ENCODE measurements at regions not wholly inside any gene's neighbourhood (a gene's known extent, or its start where the extent isn't known, plus 50 kb on each side); places are given as distances from the start of the nearest gene placed in this dataset.

- no peaks in the 10 kb centered on the region for H3K9me3 ChIP-seq (ENCODE audit: control insufficient read depth in 1 of 2, insufficient read depth in 1 of 2, low read length in 2 of 2)
- H3K4me3 ChIP-seq (ENCODE audit: low read length) = no peak overlapping the region
- Mint-ChIP-seq H3K36me3 (ENCODE audit: low read depth) (no peaks in the 10 kb centered on the region), H3K4me1 (ENCODE audit: low read depth) (no peaks in the 10 kb centered on the region), H3K27me3 (no peaks in the 10 kb centered on the region), H3K4me3 (no peak overlapping the region), H3K27ac (no peak overlapping the region), H3K9me3 (peaks cover 6% of the 10 kb centered on the region)
- no peak overlapping the region for H3K27ac ChIP-seq (ENCODE audit: low read depth in 1 of 2, low read length in 2 of 2)
- TF ChIP-seq, protein P1, sequence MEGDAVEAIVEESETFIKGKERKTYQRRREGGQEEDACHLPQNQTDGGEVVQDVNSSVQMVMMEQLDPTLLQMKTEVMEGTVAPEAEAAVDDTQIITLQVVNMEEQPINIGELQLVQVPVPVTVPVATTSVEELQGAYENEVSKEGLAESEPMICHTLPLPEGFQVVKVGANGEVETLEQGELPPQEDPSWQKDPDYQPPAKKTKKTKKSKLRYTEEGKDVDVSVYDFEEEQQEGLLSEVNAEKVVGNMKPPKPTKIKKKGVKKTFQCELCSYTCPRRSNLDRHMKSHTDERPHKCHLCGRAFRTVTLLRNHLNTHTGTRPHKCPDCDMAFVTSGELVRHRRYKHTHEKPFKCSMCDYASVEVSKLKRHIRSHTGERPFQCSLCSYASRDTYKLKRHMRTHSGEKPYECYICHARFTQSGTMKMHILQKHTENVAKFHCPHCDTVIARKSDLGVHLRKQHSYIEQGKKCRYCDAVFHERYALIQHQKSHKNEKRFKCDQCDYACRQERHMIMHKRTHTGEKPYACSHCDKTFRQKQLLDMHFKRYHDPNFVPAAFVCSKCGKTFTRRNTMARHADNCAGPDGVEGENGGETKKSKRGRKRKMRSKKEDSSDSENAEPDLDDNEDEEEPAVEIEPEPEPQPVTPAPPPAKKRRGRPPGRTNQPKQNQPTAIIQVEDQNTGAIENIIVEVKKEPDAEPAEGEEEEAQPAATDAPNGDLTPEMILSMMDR (IDR thresholded peaks at IDR 0.05) = no peak
- DNase-seq (no peak), ATAC-seq (ENCODE audit: poor library complexity) (no peak)
- no peaks in the 10 kb centered on the region for H3K4me1 ChIP-seq (ENCODE audit: insufficient read depth, low read length)
- no peaks in the 10 kb centered on the region for H3K36me3 ChIP-seq (ENCODE audit: insufficient read depth, low read length)
- ChIA-PET POLR2A (no interaction called here), CTCF (no interaction called here)
- H3K27me3 ChIP-seq (ENCODE audit: control insufficient read depth in 1 of 2, insufficient read depth in 2 of 2, low read length in 2 of 2) = no peaks in the 10 kb centered on the region
- intact Hi-C loops (cut with DNase I, micrococcal nuclease) = no loop called here
These were observed 381.9 kb upstream of the SEMA3C start for GRCh38 chr7:81300753-81301152.

DNA sequence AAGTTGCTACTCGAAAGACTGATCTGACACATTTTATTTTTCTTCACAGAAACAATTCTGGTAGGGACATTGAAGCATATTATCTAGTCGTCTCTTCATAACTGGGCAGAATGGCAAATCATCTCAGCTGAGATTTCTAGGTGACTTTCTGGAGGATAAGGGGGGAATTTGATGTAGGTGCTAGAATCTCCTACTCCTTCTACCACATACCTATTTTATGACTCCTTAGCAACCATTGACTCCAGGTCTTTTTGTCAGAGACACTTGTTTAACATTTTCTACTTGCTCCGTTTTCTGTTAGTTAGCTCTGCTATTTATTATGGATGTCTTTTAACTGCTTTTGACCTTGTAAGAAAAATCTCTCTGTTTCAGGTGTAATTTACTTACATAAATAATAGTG, 380.9 kb upstream of the SEMA3C start:
- CTCF ChIA-PET = no interaction called here
- Histone ChIP-seq H3K4me3 (ENCODE audit: low read length) (no peak overlapping the region), H3K4me1 (ENCODE audit: insufficient read depth, low read length) (no peaks in the 10 kb centered on the region), H3K9me3 (ENCODE audit: control insufficient read depth in 1 of 2, insufficient read depth in 1 of 2, low read length in 2 of 2) (peaks cover 0 to 7% of the 10 kb centered on the region in 2 experiments), H3K27me3 (ENCODE audit: control insufficient read depth in 1 of 2, insufficient read depth in 2 of 2, low read length in 2 of 2) (no peaks in the 10 kb centered on the region), H3K27ac (ENCODE audit: low read depth in 1 of 2, low read length in 2 of 2) (no peak overlapping the region), H3K36me3 (ENCODE audit: insufficient read depth, low read length) (no peaks in the 10 kb centered on the region)
- H3K36me3 Mint-ChIP-seq (ENCODE audit: low read depth) = no peaks in the 10 kb centered on the region
- H3K27ac Mint-ChIP-seq = no peak overlapping the region
- POLR2A ChIA-PET = no interaction called here
- H3K27me3 Mint-ChIP-seq = no peaks in the 10 kb centered on the region
- DNase-seq (no peak), ATAC-seq (ENCODE audit: poor library complexity) (no peak)
- H3K4me3 Mint-ChIP-seq = no peak overlapping the region
- intact Hi-C loops (cut with DNase I, micrococcal nuclease) = no loop called here
- H3K4me1 Mint-ChIP-seq (ENCODE audit: low read depth) = no peaks in the 10 kb centered on the region
- H3K9me3 Mint-ChIP-seq = peaks cover 6% of the 10 kb centered on the region
- TF ChIP-seq, protein P1 (IDR thresholded peaks at IDR 0.05) = no peak

DNA sequence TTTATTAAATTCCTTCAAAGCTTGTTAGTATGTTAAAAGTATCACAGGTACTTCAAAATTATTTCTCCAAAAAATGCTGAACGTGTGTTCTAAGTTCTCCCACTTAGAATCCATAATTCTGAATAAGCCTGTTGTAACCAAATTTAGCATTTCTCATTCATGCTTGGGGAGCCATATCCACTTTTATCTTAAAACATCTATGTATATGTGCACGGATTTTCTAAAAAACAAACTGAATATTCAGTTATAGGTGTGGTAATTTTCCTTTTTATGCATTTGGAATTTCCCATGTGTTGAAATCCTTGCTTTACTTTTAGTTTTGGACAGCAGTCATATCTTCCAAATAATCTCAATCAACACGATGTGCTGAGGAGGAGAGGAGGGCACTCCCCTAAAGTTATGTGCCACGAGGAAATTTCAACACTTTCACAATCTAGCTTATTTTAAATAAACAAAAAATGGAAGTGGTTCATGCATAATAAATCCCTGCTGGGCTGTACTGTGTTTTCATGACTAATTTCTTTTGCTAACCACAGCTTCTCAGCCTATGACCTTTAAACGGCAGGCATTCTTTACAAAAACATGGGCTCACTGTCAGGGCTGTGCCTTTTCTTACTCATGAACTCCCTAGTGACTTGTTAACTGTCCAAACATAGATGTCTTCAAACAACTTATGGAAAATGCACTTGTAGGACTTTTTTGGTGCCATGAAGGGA, 380.3 kb upstream of the SEMA3C start:
- H3K4me3 ChIP-seq (ENCODE audit: low read length) = no peak overlapping the region
- peaks cover 0 to 12% of the 10 kb centered on the region in 2 experiments for H3K9me3 ChIP-seq (ENCODE audit: control insufficient read depth in 1 of 2, insufficient read depth in 1 of 2, low read length in 2 of 2)
- Mint-ChIP-seq H3K9me3 (peaks cover 4% of the 10 kb centered on the region), H3K27me3 (no peaks in the 10 kb centered on the region), H3K27ac (no peak overlapping the region), H3K36me3 (ENCODE audit: low read depth) (no peaks in the 10 kb centered on the region), H3K4me1 (ENCODE audit: low read depth) (no peaks in the 10 kb centered on the region), H3K4me3 (no peak overlapping the region)
- CTCF ChIA-PET = no interaction called here
- no peaks in the 10 kb centered on the region for H3K27me3 ChIP-seq (ENCODE audit: control insufficient read depth in 1 of 2, insufficient read depth in 2 of 2, low read length in 2 of 2)
- H3K27ac ChIP-seq (ENCODE audit: low read depth in 1 of 2, low read length in 2 of 2) = no peak overlapping the region
- TF ChIP-seq, protein P1 (IDR thresholded peaks at IDR 0.05) = no peak
- intact Hi-C loops (cut with DNase I, micrococcal nuclease) = no loop called here
- POLR2A ChIA-PET = no interaction called here
- ATAC-seq (ENCODE audit: poor library complexity) (no peak), DNase-seq (no peak)
- no peaks in the 10 kb centered on the region for H3K4me1 ChIP-seq (ENCODE audit: insufficient read depth, low read length)
- no peaks in the 10 kb centered on the region for H3K36me3 ChIP-seq (ENCODE audit: insufficient read depth, low read length)
